ENCODE measurements at regions not wholly inside any gene's neighbourhood (a gene's known extent, or its start where the extent isn't known, plus 50 kb on each side); places are given as distances from the start of the nearest gene placed in this dataset.

DNA sequence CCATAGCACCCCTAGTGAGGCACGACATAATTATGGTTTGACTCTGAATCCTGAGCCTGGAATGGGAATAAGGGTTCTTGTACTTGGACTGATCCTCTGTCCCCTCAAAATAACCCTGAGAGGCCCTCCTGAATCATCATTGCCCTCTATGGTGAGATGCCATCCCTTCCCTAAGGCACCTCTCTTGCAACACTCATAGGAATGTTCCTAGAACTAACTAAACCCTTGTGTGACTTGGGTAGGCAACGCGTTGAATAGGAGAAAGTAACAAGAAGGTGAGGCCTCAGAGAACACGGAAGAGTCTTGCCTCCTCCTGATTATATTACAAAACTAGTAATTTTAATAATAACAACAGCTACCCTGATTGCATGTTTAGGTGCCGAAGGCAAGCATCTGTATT is 189.1 kb upstream of the ANKFN1 start:
- Histone ChIP-seq H3K27me3 (replicated peaks in 1 of 4; ENCODE audit: control insufficient read depth in 3 of 4, extremely low read depth in 1 of 4, insufficient read depth in 3 of 4, low read length in 3 of 4) (no peaks in the 10 kb centered on the region; a peak in 1 of 7 replicates), H3K4me2 (ENCODE audit: insufficient read depth in 1 of 2, low read depth in 2 of 2, low read length in 2 of 2) (no peak overlapping the region), H3K4me1 (replicated peaks in 1 of 4; ENCODE audit: control insufficient read depth in 3 of 4, insufficient read depth in 4 of 4, low read length in 3 of 4) (0 out of 7 replicates have a peak, but pooled peaks cover 0 to 2% (median 0%) of the 10 kb centered on the region in 4 experiments), H2BK15ac (ENCODE audit: low read length) (no peak overlapping the region), H2BK12ac (ENCODE audit: low read depth, low read length) (no peak overlapping the region), H3K79me1 (ENCODE audit: low read depth, low read length) (no peaks in the 10 kb centered on the region), H3K23ac (ENCODE audit: insufficient read length) (no peak overlapping the region), H2BK20ac (ENCODE audit: low read length) (no peak overlapping the region), H3K4me3 (ENCODE audit: extremely low read depth in 1 of 4, insufficient read depth in 2 of 4, low read depth in 3 of 4, low read length in 4 of 4) (no peak overlapping the region), H2AK5ac (ENCODE audit: low read depth, low read length) (no peak overlapping the region), H3K9ac (replicated peaks in 1 of 4; ENCODE audit: extremely low read depth in 1 of 4, low read depth in 3 of 4, low read length in 3 of 4) (no peak overlapping the region), H4K91ac (replicated peaks; ENCODE audit: insufficient read length, low read length) (no peak overlapping the region), H2BK5ac (ENCODE audit: low read depth, low read length) (no peak overlapping the region), H4K5ac (ENCODE audit: insufficient read length, low read depth, low read length) (no peak overlapping the region), H4K8ac (ENCODE audit: extremely low read depth, insufficient read depth, low read length) (no peak overlapping the region), H3K23me2 (ENCODE audit: low read depth, low read length) (no peaks in the 10 kb centered on the region), H3K14ac (ENCODE audit: insufficient read length) (no peak overlapping the region), H3K27ac (ENCODE audit: low read depth, low read length) (no peak overlapping the region), H3K36me3 (ENCODE audit: control insufficient read depth in 2 of 4, insufficient read depth in 4 of 4, low read length in 3 of 4) (no peaks in the 10 kb centered on the region; a peak in 1 of 8 replicates), H2AFZ (ENCODE audit: low read length) (no peak overlapping the region), H2BK120ac (replicated peaks; ENCODE audit: low read depth, low read length) (no peak overlapping the region), H3K4ac (replicated peaks; ENCODE audit: insufficient read length, low read depth, low read length) (no peak overlapping the region), H3K79me2 (ENCODE audit: control insufficient read depth in 1 of 2, insufficient read depth in 2 of 2, low read length in 2 of 2) (no peaks in the 10 kb centered on the region), H4K20me1 (replicated peaks in 1 of 2; ENCODE audit: control insufficient read depth in 1 of 2, insufficient read depth in 2 of 2, low read length in 2 of 2) (no peaks in the 10 kb centered on the region), H3K56ac (replicated peaks; ENCODE audit: insufficient read length, low read depth, low read length) (no peak overlapping the region), H3K18ac (ENCODE audit: extremely low read depth, low read length) (no peak overlapping the region), H3K9me3 (ENCODE audit: insufficient read depth in 2 of 2, low read depth in 1 of 2, low read length in 1 of 2) (no peaks in the 10 kb centered on the region)
- DNase-seq (ENCODE audit: low read depth in 1 of 2, low spot score in 2 of 2) (no peak), FAIRE-seq (no peak)
- TF ChIP-seq ZNF274 (IDR thresholded peaks at IDR 0.05; ENCODE audit: borderline replicate concordance, extremely low read depth, low read length), result no peak
- no peak for TF ChIP-seq JUN (IDR thresholded peaks at IDR 0.05; ENCODE audit: low read depth, low read length)
- TF ChIP-seq, protein P1, sequence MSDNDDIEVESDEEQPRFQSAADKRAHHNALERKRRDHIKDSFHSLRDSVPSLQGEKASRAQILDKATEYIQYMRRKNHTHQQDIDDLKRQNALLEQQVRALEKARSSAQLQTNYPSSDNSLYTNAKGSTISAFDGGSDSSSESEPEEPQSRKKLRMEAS (IDR thresholded peaks at IDR 0.05), result no peak
- no peak for TF ChIP-seq MAFK (IDR thresholded peaks at IDR 0.05; ENCODE audit: low read depth, low read length)
- CTCF ChIA-PET (ENCODE audit: partially characterized antibody), result no interaction called here
- POLR2A ChIA-PET (ENCODE audit: partially characterized antibody), result no interaction called here
- WGBS, 2 experiments (ENCODE audit: extremely low coverage in 1 of 2, insufficient coverage in 1 of 2, insufficient read length in 1 of 2, insufficient replicate concordance in 2 of 2, low coverage in 1 of 2, low lambda C conversion rate in 2 of 2, missing lambda C conversion rate in 1 of 2), result 94% methylated on average over 5 of the region's 5 CpGs; no CpG with 5 or more reads in 1 of the 2 experiments
